Adrenal gland (tissue), 5 donors: ENCODE measurements at regions not wholly inside any gene's neighbourhood (a gene's known extent, or its start where the extent isn't known, plus 50 kb on each side); places are given as distances from the start of the nearest gene placed in this dataset.

Experiments used
- CTCF ChIP-seq, 6 experiments: fragments of 450-650 bp in 4 of 6; fragments of 200-600 bp in 2 of 6; sonication (generic) in 1 of 6; IDR thresholded peaks; 1 replicate in 5 of 6; 2 replicates in 1 of 6; pipeline versions ENCODE4 v1.5.1 to v1.8.0; 2016 to 2021; ENCODE audit warnings: antibody characterized with exemption in 6 of 6, mild to moderate bottlenecking in 2 of 6, moderate library complexity in 1 of 6
- POLR2A ChIP-seq, 2 donors: fragments of 450-650 bp; IDR thresholded peaks; one replicate each; pipeline ENCODE4 v1.6.1; 2017; ENCODE audit warnings: antibody characterized with exemption in 2 of 2, mild to moderate bottlenecking in 2 of 2, moderate library complexity in 1 of 2
- donor health status: DM: no; HTN: no; CAD: no.

DNA sequence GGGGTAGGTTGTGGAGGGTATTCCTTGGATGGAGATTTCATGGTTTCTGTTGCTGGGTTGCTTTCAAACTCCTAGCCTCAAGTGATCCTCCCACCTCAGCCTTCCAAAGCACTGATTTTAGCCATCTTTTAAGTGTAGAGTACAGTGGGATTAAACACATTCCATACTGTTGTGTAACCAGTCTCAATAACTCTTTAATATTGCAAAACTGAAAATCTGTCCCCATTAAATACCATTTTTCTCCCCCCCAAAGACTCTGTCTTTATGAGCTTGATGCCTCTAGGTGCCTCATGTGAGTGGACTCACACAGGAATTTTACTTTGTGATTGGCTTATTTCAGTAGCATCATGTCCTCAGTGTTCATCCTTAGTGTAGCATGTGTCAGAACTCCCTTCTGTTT is 74.7 kb upstream of the ATP10A start:
- no peak for TF ChIP-seq CTCF (IDR thresholded peaks at IDR 0.05)
- no peak for TF ChIP-seq POLR2A (IDR thresholded peaks at IDR 0.05)
